Ascending aorta (tissue), 2 donors: ENCODE measurements at regions not wholly inside any gene's neighbourhood (a gene's known extent, or its start where the extent isn't known, plus 50 kb on each side); places are given as distances from the start of the nearest gene placed in this dataset.
"Not testable (repeated sequence)": the region's sequence is repeated elsewhere in the genome, so short reads cannot be mapped to it uniquely, and the experiment has no call there.

Experiments used
- DNase-seq, 2 donors: peaks; one replicate each; pipeline ENCODE4 v3.0.0-alpha.2; 2019; ENCODE audit warnings: low spot score in 2 of 2
- H3K27ac ChIP-seq, 2 donors: fragments of 200-600 bp; sonication (generic); one replicate each; pipeline ENCODE4 v1.5.1; 2016 to 2017; ENCODE audit warnings: mild to moderate bottlenecking in 1 of 2
- H3K27me3 ChIP-seq: fragments of 200-600 bp; sonication (generic); one replicate; pipeline ENCODE4 v1.5.1; 2017
- H3K36me3 ChIP-seq, 2 donors: fragments of 200-600 bp; sonication (generic); one replicate each; pipeline ENCODE4 v1.5.1; 2016
- H3K4me1 ChIP-seq, 2 donors: fragments of 200-600 bp; sonication (generic); one replicate each; pipeline ENCODE4 v1.5.1; 2016 to 2017; ENCODE audit warnings: mild to moderate bottlenecking in 1 of 2
- H3K4me3 ChIP-seq, 2 donors: fragments of 200-600 bp; sonication (generic); one replicate each; pipeline ENCODE4 v1.5.1; 2016 to 2017; ENCODE audit warnings: mild to moderate bottlenecking in 1 of 2
- H3K9me3 ChIP-seq, 2 donors: fragments of 200-600 bp; sonication (generic); one replicate each; pipeline ENCODE4 v1.5.1; 2016
- CTCF ChIP-seq, 3 experiments: fragments of 200-600 bp in 2 of 3; fragments of 450-650 bp in 1 of 3; sonication (generic) in 2 of 3; IDR thresholded peaks; one replicate each; pipeline ENCODE4 v1.5.1; 2016 to 2019; ENCODE audit warnings: antibody characterized with exemption in 3 of 3, mild to moderate bottlenecking in 1 of 3, moderate library complexity in 1 of 3
- intact Hi-C: fragments of 100-400 bp; cut with DNase I; formaldehyde crosslinking; loops from one replicate; pipeline ENCODE4 v1.15.1; 2023

- H3K4me1 ChIP-seq = peaks cover 13 to 57% of the 10 kb centered on the region in 2 donors
- H3K36me3 ChIP-seq = peaks cover 0 to 4% of the 10 kb centered on the region in 2 donors
- no peaks in the 10 kb centered on the region for H3K27me3 ChIP-seq
- TF ChIP-seq CTCF (IDR thresholded peaks at IDR 0.05) = no peak
- no peak for DNase-seq
- peak overlapping the region; percentile 58 to 60 for H3K27ac ChIP-seq
- peak overlapping the region in 1 of 2 donors; percentile 5 for H3K4me3 ChIP-seq
- intact Hi-C loops = no loop called here
- no peaks in the 10 kb centered on the region for H3K9me3 ChIP-seq
Measured at GRCh38 chr10:29728541-29729049, 93.8 kb upstream of the SVIL start.

- H3K27ac ChIP-seq = peak overlapping the region; percentile 57 to 60
- H3K36me3 ChIP-seq, DNase-seq, intact Hi-C loops, H3K27me3 ChIP-seq, H3K9me3 ChIP-seq: not testable (repeated sequence)
- H3K4me1 ChIP-seq = peaks cover 16 to 67% of the 10 kb centered on the region in 2 donors
- peak overlapping the region in 1 of 2 donors; percentile 23 for H3K4me3 ChIP-seq
Measured at GRCh38 chr10:29725927-29726326, 91.2 kb upstream of the SVIL start.

GRCh38 chr10:29725133-29725720 lies 90.5 kb upstream of the SVIL start:
- Histone ChIP-seq H3K27me3 (no peaks in the 10 kb centered on the region), H3K4me3 (peak overlapping the region in 1 of 2 donors; percentile 23), H3K9me3 (peaks cover 0 to under 1% of the 10 kb centered on the region in 2 donors), H3K4me1 (peaks cover 12 to 62% of the 10 kb centered on the region in 2 donors), H3K27ac (peak overlapping the region; percentile 57 to 60), H3K36me3 (peaks cover 0 to 4% of the 10 kb centered on the region in 2 donors)
- no peak for DNase-seq
- TF ChIP-seq CTCF (IDR thresholded peaks at IDR 0.05) = no peak
- intact Hi-C loops = no loop called here

GRCh38 chr10:29723726-29724125 lies 89.0 kb upstream of the SVIL start:
- TF ChIP-seq CTCF (IDR thresholded peaks at IDR 0.05) = no peak
- intact Hi-C loops = no loop called here
- no peak for DNase-seq
- Histone ChIP-seq H3K27me3 (no peaks in the 10 kb centered on the region), H3K27ac (peak overlapping the region; percentile 68 to 70), H3K4me1 (peaks cover 12 to 55% of the 10 kb centered on the region in 2 donors), H3K4me3 (peak overlapping the region in 1 of 2 donors; percentile 6), H3K9me3 (peaks cover 6% of the 10 kb centered on the region in 2 donors), H3K36me3 (no peaks in the 10 kb centered on the region)

- DNase-seq = no peak
- H3K27ac ChIP-seq = peak overlapping the region; percentile 68 to 70
- H3K9me3 ChIP-seq = peaks cover 6% of the 10 kb centered on the region in 2 donors
- no peak for TF ChIP-seq CTCF (IDR thresholded peaks at IDR 0.05)
- no peaks in the 10 kb centered on the region for H3K36me3 ChIP-seq
- intact Hi-C loops = no loop called here
- H3K4me1 ChIP-seq = peaks cover 12 to 50% of the 10 kb centered on the region in 2 donors
- no peaks in the 10 kb centered on the region for H3K27me3 ChIP-seq
- peak overlapping the region in 1 of 2 donors; percentile 26 for H3K4me3 ChIP-seq
Measured at GRCh38 chr10:29722777-29723176, 88.0 kb upstream of the SVIL start.

- no peak for TF ChIP-seq CTCF (IDR thresholded peaks at IDR 0.05)
- no peak for DNase-seq
- peaks cover 6% of the 10 kb centered on the region in 2 donors for H3K9me3 ChIP-seq
- no peaks in the 10 kb centered on the region for H3K27me3 ChIP-seq
- peak overlapping the region in 1 of 2 donors; percentile 70 for H3K27ac ChIP-seq
- H3K4me3 ChIP-seq = no peak overlapping the region
- intact Hi-C loops = no loop called here
- peaks cover 5 to 36% of the 10 kb centered on the region in 2 donors for H3K4me1 ChIP-seq
- no peaks in the 10 kb centered on the region for H3K36me3 ChIP-seq
Measured at GRCh38 chr10:29720149-29720548, 85.4 kb upstream of the SVIL start.
